GM21447 (cell line): ENCODE measurements at regions not wholly inside any gene's neighbourhood (a gene's known extent, or its start where the extent isn't known, plus 50 kb on each side); places are given as distances from the start of the nearest gene placed in this dataset.

Experiments
- ATAC-seq: cut with Tn5 transposase; IDR thresholded peaks from one replicate; pipeline ENCODE4 v1.9.1; 2021; ENCODE audit not compliant: unreplicated experiment

DNA sequence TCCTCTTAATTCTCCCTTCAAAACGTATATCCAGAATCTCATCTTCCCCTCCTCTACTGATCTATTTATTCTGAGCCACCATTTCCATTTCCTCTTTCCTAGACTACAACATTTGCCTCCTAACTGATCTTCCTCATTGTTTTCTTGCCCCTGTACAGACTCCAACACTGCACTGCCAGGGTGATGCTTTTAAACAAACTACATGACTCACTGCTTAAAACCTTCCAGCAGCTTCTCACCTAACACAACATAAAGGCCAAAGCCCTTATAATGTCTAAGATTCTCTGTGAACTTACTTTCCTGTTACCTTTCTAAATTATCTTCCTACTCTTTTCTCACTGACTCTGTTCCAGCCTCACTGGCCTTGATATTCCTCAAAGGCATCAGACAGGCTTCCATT, 161.0 kb upstream of the HS3ST1 start:
- no peak for ATAC-seq

DNA sequence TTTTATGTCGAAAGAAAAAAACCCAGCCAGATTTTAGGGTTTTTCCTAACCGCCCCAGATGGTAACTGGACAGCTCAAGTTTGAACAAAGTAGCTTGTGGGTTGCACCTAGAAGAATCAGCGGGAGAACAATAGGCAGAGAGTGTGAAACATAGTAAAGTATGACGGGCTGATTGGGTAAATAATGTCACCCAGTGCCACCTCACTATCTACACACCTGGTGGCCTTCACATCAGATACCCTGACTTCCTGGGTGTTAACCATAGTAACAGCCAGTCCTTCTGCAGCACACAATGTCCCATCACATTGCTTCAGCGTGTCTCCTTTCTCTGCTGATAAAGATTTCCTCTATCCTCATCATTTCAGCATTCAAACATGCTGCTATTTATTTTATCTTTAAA, 159.1 kb upstream of the HS3ST1 start:
- ATAC-seq = no peak

DNA sequence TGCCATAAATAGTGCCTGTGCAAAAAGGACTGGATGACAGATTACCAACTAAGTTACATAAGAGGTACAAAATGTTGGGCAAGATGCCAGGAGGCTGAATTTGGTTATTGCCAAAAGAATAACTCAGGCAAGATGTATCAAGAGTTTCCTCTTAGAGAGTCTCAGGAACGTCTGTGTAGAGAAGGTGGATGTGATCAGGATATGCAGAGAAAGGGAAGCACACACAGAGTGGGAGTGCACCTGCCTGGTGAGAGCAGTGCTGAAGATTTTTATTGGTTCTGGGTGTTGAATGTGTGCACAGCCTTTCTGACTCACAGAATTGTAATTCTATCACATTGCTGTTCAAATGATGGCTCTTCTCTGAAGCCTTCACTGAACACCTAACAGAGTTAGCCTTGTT, 156.8 kb upstream of the HS3ST1 start:
- no peak for ATAC-seq

GRCh38 chr4:11568511-11568910, 139.8 kb upstream of the HS3ST1 start:
- ATAC-seq = no peak

DNA sequence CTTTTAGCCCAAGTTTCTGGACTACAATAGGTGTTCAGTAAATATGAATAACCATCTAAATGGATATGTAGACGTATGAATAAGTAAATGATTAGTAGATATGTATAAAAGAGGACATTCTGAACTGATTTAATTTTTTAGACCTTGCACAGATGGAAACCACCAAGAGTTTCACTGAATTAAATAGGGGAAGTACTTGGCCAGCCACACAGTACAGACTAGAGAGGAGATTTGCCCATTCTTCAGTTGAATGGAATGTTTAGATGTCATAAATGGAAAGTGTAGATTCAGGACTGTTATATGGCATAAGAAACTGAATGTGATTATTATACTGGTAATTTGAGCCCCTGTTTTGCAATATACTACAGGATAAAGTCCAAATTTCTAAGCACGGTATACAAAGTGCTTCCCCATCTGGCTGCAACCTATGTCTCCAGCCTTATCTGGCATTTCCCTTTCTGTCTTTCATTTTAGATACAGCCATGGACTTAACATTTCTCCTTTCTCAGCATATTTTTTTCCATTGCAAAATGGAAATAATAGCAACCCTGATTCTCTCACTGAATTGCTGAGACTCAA, 137.8 kb upstream of the HS3ST1 start:
- peak; percentile 62 for ATAC-seq

DNA sequence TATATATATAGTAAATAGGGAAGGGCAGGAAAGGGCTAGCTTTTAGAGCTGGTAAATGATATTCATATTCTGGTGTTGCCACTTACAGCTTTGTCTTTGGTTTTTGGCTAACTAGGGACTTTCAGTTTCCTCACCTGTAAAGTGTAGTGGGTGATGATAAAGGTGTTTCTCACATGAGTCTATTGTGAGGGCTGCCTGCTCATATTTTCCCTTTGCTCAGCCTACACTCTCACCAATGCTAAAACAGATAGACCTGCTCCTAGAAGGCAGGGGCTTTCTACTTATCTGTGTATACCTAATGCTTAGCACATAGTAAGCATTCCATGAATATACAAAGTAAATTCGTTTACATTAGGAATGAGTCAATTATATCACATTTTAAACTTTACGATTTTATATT, 137.2 kb upstream of the HS3ST1 start:
- no peak for ATAC-seq

DNA sequence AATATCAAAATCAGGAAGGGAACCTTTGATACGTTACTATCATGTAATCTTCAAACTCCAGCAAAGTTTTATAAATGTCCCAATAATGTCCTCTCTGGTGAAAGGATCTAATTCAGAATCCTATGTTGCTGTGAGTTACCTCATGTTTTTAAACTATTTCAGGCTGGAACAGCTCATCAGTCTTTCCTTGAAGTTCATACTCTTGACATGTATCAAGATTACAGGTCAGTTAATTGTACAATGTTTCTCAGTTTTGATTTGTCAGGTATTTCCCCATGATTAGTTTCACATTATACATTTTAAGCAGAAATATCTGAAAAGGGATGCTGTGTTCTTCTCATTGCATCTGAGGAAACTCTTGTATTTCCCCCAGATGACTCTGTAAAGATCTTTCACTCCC, 136.5 kb upstream of the HS3ST1 start:
- no peak for ATAC-seq

DNA sequence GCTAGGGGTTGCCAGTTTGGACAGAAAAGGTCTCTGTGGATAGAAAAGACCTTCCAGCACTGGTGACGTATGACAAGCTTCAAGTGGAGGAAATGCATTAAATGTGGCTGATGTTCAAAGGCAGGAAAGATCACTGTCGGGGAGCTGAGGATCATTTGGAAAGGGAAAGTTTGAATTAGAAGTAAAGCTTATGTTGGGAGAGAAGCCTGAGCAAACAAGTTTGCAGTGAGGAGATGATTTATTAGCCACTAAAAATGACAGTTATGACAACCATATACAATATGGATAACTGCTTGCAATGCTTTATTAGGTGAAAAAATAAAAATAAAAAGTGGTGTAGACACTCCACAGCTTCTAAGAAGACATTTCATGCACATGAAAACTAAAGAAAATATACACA, 135.3 kb upstream of the HS3ST1 start:
- ATAC-seq = no peak

DNA sequence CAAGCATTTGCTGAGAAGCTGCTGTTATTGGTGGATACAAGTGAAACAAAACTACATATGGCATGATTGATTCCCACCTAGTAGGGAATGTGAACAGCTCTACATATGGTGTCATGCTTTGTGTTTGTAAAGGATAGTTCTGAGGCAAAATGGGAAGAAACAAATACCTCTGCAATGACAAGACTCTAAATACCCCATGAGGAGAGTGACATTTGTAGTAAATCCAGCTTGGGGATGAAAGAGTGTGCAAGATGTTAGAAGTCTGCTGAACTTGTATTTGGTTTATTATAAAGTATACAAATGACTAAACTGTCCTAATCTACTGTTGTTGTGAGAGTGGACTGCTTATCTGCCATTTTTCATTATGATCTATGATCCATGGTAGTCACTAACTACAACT, 120.8 kb upstream of the HS3ST1 start:
- no peak for ATAC-seq

- peak; percentile 89 for ATAC-seq
These were observed 119.9 kb upstream of the HS3ST1 start for GRCh38 chr4:11548597-11549082.

DNA sequence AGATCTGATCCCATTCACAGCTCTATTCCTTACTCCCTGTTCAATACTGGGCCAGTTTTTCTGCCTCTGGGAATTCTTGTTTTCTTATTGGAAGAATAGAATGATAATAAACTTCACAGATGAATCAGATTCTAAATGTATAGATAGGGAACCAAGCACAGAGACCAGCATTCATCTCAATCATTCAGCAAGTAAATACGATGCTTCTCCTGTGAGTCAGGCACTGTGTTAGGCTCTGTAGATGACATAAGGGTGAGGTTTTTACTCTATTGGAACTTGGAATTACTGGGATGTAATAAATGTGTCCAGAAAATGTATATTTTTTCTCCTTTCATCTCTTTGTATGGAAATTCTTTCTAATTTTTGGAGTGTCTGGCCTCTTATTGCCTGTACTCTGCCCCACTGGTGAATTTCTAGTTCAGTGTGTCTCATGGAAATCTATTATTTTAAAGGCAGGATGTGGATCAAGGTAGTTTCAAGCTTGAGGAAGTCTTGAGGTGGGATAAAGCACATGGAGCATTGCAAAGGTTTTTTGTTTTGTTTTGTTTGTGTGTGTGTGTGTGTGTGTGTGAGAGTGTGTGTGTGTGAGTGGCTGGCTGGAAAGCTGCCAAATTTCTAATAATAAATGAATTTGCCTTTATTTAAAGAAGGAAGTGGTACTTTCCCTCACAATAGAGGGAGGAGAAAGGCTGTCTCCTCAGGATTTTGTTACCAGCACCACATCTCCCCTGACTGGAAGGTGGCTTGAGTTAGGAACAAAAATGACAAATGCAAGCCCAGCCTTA, 117.9 kb upstream of the HS3ST1 start:
- ATAC-seq = no peak

- no peak for ATAC-seq
These were observed 117.0 kb upstream of the HS3ST1 start for GRCh38 chr4:11545651-11546050.

- ATAC-seq = no peak
These were observed 115.5 kb upstream of the HS3ST1 start for GRCh38 chr4:11544211-11544610.

DNA sequence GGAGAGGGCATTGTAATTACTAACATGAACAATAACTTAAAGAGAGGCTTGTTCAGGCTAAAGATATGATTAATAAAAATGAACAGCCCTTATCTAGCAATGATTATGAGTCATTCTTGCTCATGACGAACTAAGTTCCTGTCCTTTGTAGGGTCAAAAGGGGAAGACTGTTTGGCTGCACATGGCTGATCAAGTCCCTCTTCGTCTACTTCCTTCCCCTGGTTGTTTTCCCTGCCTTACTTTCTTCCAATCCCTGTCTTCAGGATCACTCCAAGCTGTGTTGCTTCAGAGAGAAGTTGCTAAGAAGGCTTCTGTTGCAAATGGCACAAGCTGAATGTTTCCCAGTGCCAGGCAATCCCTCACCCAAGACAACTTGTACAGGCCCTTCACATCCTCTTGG, 115.0 kb upstream of the HS3ST1 start:
- ATAC-seq = no peak

- no peak for ATAC-seq
These were observed 114.3 kb upstream of the HS3ST1 start for GRCh38 chr4:11542952-11543351.

GRCh38 chr4:11537846-11538245, 109.2 kb upstream of the HS3ST1 start:
- ATAC-seq = no peak

- no peak for ATAC-seq
These were observed 106.6 kb upstream of the HS3ST1 start for GRCh38 chr4:11535333-11535732.

GRCh38 chr4:11534623-11535302, 106.1 kb upstream of the HS3ST1 start:
- ATAC-seq = no peak

DNA sequence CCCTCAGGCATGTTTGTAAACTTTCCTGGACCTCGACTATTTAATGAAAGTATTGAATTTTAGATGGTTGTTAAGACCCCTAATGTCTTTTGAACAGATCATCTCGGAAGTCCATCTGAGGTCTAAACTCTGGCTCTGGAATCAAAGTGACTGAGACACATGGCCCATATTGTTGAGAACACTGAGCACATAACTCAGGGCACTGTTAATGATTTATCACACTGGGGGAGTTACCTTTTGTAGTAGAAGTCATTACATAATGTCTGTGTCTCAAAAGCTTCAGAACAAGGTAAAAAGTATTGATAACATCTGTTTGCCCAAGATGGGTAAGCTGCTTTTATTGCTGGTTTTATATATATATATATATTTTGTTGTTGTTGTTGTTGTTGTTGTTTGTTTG, 103.4 kb upstream of the HS3ST1 start:
- ATAC-seq = no peak

DNA sequence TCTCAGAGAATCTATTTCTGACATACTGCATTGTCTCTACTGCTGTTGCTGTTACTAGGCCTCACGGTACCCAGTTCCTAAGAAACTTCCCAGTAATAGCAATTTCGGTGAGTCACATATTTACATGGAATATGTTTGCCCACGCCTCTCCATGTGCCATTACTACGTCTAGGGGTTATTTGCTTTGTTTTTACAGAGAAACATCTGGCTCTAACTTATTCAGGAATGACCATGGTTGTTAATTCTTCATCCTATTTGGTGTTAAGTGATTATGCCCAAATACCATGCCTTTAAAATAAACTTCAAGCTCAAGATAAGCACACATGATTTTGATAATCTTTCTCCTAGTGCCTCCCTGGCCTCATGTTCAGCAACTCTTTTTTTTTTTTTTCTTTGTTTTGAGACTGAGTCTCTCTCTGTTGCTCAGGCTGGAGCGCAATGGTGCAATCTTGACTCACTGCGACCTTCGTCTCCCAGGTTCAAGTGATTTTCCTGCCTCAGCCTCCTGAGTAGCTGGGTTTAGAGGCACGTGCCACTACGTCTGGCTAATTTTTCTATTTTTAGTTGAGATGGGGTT, 101.0 kb upstream of the HS3ST1 start:
- no peak for ATAC-seq

GRCh38 chr4:11525085-11525484, 96.4 kb upstream of the HS3ST1 start:
- ATAC-seq = no peak

DNA sequence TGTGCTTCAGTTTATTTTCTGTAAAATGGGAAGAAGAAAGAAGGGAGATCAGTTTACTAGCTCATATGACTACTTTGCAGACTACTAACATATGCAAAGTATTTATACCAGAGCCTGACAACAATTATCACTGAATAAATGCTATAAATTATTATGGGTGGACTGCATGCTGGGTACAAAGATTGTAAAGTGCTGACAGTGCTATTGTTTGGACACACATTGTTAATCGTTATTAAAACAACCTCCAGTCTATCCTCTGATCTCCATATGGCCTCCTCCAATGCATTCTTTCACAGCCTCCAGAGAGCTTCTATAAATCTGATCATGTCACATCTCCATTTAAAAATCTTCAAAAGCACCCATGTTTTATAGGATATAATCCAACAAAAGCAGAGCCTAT, 90.1 kb upstream of the HS3ST1 start:
- no peak for ATAC-seq
